HG03097 (cell line): ENCODE measurements at regions not wholly inside any gene's neighbourhood (a gene's known extent, or its start where the extent isn't known, plus 50 kb on each side); places are given as distances from the start of the nearest gene placed in this dataset.
"Not testable (repeated sequence)": the region's sequence is repeated elsewhere in the genome, so short reads cannot be mapped to it uniquely, and the experiment has no call there.

Experiments used
- ATAC-seq: cut with Tn5 transposase; IDR thresholded peaks from one replicate; pipeline ENCODE4 v1.9.1; 2021; ENCODE audit not compliant: unreplicated experiment, low FRiP score

DNA sequence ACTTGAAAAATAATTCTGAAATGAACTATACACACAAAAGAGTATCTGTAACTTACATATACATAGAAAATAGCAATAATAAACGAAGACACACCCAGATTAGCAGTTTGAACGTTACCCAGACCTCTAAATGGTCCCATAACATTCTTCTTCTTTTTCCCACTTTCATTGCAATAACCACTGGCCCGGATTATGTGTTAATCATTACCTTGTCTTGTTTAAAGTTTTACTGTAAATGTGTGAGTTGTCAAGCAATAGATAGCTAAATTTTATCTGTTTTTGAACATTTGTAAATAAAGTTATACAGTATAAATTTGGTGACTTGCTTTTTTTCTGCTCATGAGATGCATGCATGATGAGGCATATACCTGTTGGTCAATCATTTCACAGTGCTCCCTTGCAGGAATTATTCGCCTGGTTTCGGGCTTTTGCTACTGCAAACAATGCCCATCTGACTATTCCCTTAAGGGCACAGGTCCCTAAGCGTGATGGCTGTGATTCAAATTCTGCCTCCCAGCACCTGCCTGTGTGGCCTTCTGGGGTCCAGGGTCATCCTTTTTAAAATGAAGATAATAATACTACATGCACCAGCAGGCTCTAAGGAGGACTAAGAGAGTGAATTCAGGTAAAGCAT is 66.1 kb downstream of the GADD45G start:
- no peak for ATAC-seq

DNA sequence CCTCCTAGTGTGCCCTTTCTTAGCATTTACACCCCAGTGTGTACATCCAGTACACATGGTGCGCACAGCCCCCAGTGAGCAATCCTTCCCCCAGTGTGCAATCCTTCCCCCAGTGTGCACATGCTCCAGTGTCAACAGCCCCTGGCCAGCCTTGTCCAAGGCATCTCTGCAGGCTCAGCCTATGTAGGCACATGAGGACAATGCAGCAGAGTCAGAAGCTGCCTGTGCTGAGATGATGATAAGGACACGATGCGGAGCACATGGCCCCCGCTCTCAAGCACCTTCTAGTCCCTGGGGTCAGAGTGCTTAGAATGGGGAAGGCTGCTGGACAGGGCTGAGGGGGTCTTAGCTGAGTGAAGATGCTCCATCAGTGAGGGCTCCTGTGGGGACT is 69.8 kb downstream of the GADD45G start:
- ATAC-seq: no peak

DNA sequence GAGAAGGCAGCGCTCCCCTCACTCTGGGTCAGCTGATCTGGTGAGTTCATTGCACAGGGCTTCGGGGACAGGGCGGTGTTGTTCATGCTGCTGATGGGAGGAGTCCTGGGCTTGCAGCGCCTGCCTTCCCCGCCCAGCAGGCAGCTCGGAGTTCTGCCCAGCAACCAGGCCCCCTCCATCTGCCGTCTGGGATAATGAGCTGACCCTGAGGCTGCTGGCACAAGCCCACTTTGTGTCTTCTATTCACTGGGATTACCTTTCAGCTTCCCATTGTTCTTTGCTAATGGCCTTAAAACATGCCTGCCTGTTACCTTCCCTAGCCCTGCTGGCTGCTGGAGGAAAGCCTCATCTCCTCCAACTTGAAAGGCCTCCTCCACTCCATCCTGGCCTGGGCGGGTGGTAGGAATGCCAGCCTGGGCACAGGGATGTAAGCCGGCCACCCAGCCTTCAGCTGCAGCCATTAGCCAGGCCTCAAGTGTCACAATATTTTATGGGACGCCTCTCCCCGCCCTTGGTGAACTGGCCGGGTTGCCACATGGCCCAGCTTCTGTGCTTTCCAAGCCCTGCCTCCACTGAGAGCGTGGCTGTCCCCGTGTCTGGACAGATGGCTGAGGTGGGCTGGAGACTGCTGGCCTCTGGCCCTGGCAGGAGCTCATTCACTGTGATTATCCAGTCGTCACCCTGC is 70.4 kb downstream of the GADD45G start:
- no peak for ATAC-seq

- ATAC-seq: no peak
Measured at GRCh38 chr9:89676281-89676680, 71.5 kb downstream of the GADD45G start.

- no peak for ATAC-seq
Measured at GRCh38 chr9:89677702-89678395, 73.0 kb downstream of the GADD45G start.

DNA sequence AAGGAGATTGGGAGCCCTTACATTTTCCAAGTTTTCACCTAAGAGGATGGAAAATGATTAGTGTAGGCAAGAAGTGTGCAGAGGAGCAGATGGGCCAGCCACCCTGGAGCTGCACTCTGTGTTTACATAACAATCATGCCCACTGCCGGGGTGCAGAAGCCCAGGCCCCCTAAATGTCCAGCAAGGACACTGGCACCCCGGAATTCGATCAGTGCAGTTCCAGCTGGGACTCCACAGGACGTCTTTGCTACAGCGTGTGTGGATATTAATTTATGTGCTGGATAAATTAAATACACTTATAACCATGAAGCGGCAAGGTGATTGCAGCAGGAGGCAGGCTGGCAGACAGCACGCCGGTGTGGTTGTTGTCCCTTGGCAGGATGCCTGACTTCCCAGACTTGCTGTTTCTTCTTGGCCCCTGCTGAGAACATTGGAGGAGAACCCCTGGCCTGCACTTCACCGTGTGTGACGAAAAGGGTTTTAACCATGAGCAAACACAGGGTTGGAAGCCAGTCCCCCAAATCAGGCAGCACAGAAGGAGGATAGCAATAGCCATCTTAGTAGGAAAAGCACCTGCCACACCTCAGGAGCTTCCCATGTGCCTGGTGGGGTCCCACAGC is 73.7 kb downstream of the GADD45G start:
- ATAC-seq: no peak

GRCh38 chr9:89679016-89679415 is 74.2 kb downstream of the GADD45G start:
- no peak for ATAC-seq

DNA sequence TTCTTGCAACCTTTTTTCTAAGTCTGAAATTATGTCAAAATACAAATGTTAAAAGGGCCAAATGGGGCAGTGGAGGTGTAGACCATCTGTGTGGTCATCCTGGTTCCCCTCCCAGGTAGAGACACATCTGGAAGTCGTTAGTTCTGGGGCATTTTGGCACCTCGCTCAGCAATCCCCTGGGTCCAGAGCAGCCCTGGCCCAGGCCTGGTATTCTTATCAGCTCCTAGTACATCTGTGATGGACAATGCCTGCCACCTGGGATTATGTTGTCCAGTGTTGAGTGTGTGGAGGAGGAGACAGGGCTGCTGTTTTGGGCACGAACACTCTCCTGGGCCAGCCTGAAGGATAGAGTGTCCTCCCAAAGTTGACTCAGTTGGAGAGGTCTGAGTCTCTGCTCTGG is 74.8 kb downstream of the GADD45G start:
- ATAC-seq: no peak

GRCh38 chr9:89680547-89681467 is 76.0 kb downstream of the GADD45G start:
- no peak for ATAC-seq

GRCh38 chr9:89681468-89681859 is 76.7 kb downstream of the GADD45G start:
- ATAC-seq: not testable (repeated sequence)

- no peak for ATAC-seq
Measured at GRCh38 chr9:89683626-89684025, 78.8 kb downstream of the GADD45G start.

DNA sequence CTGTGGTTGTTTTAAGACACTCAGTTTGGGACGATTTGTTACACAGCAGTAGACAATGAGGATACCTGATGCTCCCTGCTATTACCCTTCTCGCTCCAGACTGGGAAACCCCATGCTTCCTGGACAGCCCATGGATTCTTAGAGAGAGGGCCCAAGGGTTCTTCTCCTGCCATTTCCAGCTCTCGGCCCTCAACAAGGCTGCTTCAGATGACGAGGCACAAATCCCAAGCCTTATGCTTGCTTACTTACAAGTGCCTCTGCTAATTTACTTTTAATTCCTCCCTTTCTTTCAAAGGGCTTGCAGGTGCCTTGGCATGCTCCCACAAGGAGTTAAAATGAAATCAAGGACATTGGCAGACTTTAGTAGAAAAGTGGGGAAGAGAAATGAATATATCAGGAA is 79.4 kb downstream of the GADD45G start:
- ATAC-seq: no peak

DNA sequence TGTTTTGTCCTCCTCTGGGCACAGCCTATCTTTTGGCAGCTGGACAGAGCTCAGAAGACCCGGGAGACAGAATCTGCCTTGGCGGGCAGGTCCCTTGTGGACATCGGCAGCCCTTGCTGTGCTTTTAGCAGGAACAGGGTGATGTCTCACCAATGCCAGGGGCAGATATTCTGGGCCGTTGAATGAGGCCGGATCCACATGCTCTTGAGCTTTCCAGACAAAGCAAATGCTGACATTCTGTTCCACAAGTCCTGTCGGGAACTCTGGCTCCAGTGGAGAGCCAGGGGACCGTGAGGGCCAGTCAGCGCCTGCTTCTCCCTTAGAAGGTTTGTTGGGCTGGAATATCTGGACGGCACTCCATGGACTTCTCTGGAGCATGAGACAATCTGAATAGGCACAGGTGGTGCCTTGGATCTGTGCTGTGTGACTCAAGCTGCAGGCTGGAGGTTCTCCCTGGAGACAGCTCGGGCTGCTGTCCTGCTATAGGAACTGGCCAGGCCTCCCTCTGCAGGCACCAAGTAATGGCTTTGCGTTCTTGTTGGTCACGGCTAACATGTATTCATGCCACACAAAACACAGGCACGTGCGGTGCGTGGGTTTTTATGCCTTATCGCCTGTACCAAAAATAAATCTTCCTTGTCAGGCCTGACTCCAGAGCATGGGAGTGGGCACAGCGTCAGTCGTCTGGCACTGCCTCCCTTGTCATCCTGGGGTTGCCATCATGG is 80.3 kb downstream of the GADD45G start:
- no peak for ATAC-seq

GRCh38 chr9:89685698-89686097 is 80.9 kb downstream of the GADD45G start:
- no peak for ATAC-seq

DNA sequence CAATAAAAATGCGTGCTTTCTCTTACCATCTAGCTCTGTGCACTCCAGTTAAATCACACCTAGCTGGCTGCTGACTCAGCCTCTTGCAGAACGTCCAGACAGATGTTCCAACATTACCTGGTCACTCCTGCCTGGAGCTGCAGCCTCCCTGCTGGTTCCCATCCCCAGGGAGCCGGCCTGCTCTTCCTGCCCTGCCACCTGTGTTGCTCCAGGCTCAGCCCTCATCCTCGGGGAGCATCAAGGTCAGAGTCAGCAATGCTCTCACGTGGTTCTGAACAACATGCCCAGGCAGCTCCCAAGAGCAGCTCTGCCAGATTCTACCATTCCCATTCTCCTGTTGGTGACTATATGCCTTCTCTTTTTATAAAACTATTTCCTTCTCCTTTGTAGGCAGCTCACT is 81.3 kb downstream of the GADD45G start:
- no peak for ATAC-seq

DNA sequence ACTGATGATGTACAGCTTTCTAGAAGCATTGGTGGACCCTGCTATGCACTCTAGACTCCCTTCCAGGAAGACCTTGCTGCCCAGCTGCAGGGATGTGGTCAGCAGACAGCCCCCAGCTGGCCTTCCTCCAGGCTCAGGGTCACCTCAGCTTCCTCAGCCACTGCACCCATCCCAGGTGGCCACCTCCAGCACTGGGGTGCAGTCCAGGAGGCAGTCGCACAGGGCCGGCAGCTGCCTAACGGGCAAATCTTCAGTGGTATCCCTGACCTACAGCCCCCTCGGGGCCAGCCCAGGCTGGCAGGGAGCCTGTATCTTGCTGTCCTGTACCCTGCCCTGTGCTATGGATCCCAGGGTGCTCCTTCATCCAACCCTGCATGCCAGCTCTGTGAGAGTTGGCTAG is 81.8 kb downstream of the GADD45G start:
- ATAC-seq: no peak

- no peak for ATAC-seq
Measured at GRCh38 chr9:89687188-89687587, 82.4 kb downstream of the GADD45G start.

- ATAC-seq: no peak
Measured at GRCh38 chr9:89687848-89688247, 83.0 kb downstream of the GADD45G start.

- not testable (repeated sequence) for ATAC-seq
Measured at GRCh38 chr9:89689321-89689720, 84.5 kb downstream of the GADD45G start.
